ENCODE measurements at regions not wholly inside any gene's neighbourhood (a gene's known extent, or its start where the extent isn't known, plus 50 kb on each side); places are given as distances from the start of the nearest gene placed in this dataset.
"Not testable (repeated sequence)": the region's sequence is repeated elsewhere in the genome, so short reads cannot be mapped to it uniquely, and the experiment has no call there.

- DNase-seq = not testable (repeated sequence)
Measured at GRCh38 chr16:29578898-29579297, 72.7 kb upstream of the NPIPB12 start.

- DNase-seq = not testable (repeated sequence)
Measured at GRCh38 chr16:29581764-29582163, 75.6 kb upstream of the NPIPB12 start.

- DNase-seq = not testable (repeated sequence)
Measured at GRCh38 chr16:29591919-29592318, 71.1 kb upstream of the SPN start.

- not testable (repeated sequence) for DNase-seq
Measured at GRCh38 chr16:29594269-29594925, 68.7 kb upstream of the SPN start.

GRCh38 chr16:29594926-29595838, 67.9 kb upstream of the SPN start:
- peak in 1 of 2 experiments; percentile 21 for DNase-seq

GRCh38 chr16:29597030-29597429, 66.0 kb upstream of the SPN start:
- not testable (repeated sequence) for DNase-seq

GRCh38 chr16:29600111-29601000, 62.7 kb upstream of the SPN start:
- peak; percentile 20 to 28 for DNase-seq

GRCh38 chr16:29602247-29602625, 60.8 kb upstream of the SPN start:
- DNase-seq = not testable (repeated sequence)

GRCh38 chr16:29602683-29603088, 60.4 kb upstream of the SPN start:
- DNase-seq = not testable (repeated sequence)

- not testable (repeated sequence) for DNase-seq
Measured at GRCh38 chr16:29604631-29605549, 58.2 kb upstream of the SPN start.

GRCh38 chr16:29605593-29606205, 57.3 kb upstream of the SPN start:
- DNase-seq = not testable (repeated sequence)

- not testable (repeated sequence) for DNase-seq
Measured at GRCh38 chr16:29606669-29607427, 56.2 kb upstream of the SPN start.

GRCh38 chr16:29607428-29607823, 55.6 kb upstream of the SPN start:
- not testable (repeated sequence) for DNase-seq

- DNase-seq = not testable (repeated sequence)
Measured at GRCh38 chr16:29612381-29613306, 50.4 kb upstream of the SPN start.

Data from Kasumi-1 (cell line).